Tibial nerve (tissue), 4 donors: ENCODE measurements at regions not wholly inside any gene's neighbourhood (a gene's known extent, or its start where the extent isn't known, plus 50 kb on each side); places are given as distances from the start of the nearest gene placed in this dataset.

Experiments used
- DNase-seq, 2 donors: peaks; one replicate each; pipeline ENCODE4 v3.0.0-alpha.2; 2019; ENCODE audit warnings: low spot score in 2 of 2
- H3K27ac ChIP-seq, 4 donors: fragments of 200-600 bp; sonication (generic) in 3 of 4; one replicate each; pipeline ENCODE4 v1.5.1; 2017 to 2019; ENCODE audit warnings: mild to moderate bottlenecking in 1 of 4
- H3K27me3 ChIP-seq, 2 donors: fragments of 200-600 bp; sonication (generic) in 1 of 2; one replicate each; pipeline versions ENCODE4 v1.5.1 to v1.6.0; 2017 to 2019
- H3K36me3 ChIP-seq, 3 donors: fragments of 200-600 bp; sonication (generic); one replicate each; pipeline ENCODE4 v1.5.1; 2018 to 2019
- H3K4me1 ChIP-seq, 4 donors: fragments of 200-600 bp; sonication (generic) in 3 of 4; one replicate each; pipeline ENCODE4 v1.5.1; 2017 to 2019
- H3K4me3 ChIP-seq, 4 donors: fragments of 200-600 bp; sonication (generic) in 3 of 4; one replicate each; pipeline ENCODE4 v1.5.1; 2017 to 2019; ENCODE audit warnings: mild to moderate bottlenecking in 1 of 4, moderate library complexity in 1 of 4
- H3K9me3 ChIP-seq, 4 donors: fragments of 200-600 bp; sonication (generic) in 3 of 4; one replicate each; pipeline ENCODE4 v1.5.1; 2017 to 2019
- EP300 ChIP-seq, 2 donors: sonication (generic); formaldehyde crosslinking; IDR thresholded peaks; one replicate each; pipeline ENCODE4 v1.6.1; 2017; ENCODE audit warnings: antibody characterized with exemption in 2 of 2, mild to moderate bottlenecking in 1 of 2
- POLR2A ChIP-seq, 2 donors: fragments of 450-650 bp; IDR thresholded peaks; one replicate each; pipeline ENCODE4 v1.6.1; 2017; ENCODE audit warnings: antibody characterized with exemption in 2 of 2, mild to moderate bottlenecking in 2 of 2, moderate library complexity in 2 of 2
- WGBS, 2 donors: methylation state at CpG; one replicate each; pipeline ENCODE4 v1.1.5; 2018; 5-methylcytosine and 5-hydroxymethylcytosine counted together
- TF ChIP-seq, protein P1 (sequence below), 5 experiments: fragments of 200-600 bp in 3 of 5; fragments of 450-650 bp in 2 of 5; sonication (generic) in 3 of 5; IDR thresholded peaks; one replicate each; pipeline ENCODE4 v1.5.1; 2016 to 2019; ENCODE audit warnings: antibody characterized with exemption in 5 of 5, mild to moderate bottlenecking in 3 of 5, moderate library complexity in 2 of 5

DNA sequence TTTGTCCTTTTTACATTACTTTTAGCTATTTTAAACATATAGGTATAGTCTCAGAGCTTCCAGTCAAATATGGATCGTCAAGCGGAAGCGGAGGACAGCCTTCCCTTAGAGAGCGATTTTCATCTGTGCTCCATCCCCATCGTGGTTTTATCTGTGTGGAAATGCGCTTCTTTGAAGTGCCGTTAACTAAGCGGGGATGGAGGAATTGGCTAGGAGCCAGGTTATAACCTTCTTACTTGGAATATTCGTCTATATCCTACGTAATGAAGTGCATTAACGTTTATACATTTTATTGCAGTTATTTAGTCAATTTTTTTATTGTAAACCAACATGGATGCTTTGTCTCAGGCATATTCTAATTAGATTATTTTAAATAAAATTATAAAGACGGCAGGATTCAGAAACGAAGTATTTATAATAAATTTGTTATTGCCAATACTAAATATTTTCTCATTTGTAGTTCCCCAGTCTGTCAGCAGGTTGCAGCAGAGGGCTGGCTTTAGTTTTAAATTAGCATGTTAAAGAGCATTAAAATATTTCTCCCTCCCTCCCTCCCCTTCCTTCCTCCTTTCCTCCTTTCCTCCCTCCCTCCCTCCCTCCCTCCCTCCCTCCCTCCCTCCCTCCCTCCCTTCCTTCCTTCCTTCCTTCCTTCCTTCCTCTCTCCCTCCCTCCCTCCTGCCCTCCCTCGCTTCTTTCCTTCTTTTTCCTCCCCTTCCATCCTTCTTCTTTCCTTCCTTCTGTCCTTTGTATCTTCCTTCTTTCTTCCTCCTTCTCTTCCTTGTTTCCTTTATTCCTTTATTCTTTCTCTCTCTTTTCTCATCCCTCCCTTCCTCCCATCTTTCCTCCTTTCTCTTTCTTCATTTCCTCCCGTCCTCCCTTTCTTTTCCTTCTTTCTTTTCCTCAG lies 80.6 kb upstream of the DOCK10 start:
- no peak for TF ChIP-seq EP300 (IDR thresholded peaks at IDR 0.05)
- TF ChIP-seq, protein P1, sequence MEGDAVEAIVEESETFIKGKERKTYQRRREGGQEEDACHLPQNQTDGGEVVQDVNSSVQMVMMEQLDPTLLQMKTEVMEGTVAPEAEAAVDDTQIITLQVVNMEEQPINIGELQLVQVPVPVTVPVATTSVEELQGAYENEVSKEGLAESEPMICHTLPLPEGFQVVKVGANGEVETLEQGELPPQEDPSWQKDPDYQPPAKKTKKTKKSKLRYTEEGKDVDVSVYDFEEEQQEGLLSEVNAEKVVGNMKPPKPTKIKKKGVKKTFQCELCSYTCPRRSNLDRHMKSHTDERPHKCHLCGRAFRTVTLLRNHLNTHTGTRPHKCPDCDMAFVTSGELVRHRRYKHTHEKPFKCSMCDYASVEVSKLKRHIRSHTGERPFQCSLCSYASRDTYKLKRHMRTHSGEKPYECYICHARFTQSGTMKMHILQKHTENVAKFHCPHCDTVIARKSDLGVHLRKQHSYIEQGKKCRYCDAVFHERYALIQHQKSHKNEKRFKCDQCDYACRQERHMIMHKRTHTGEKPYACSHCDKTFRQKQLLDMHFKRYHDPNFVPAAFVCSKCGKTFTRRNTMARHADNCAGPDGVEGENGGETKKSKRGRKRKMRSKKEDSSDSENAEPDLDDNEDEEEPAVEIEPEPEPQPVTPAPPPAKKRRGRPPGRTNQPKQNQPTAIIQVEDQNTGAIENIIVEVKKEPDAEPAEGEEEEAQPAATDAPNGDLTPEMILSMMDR (IDR thresholded peaks at IDR 0.05) = peak in 3 of 5 experiments; percentile 33 to 40 (median 37)
- no peak overlapping the region for H3K4me3 ChIP-seq
- H3K4me1 ChIP-seq = no peaks in the 10 kb centered on the region
- WGBS, 2 donors = 76 to 77% methylated on average over 15 of the region's 15 CpGs
- no peak overlapping the region for H3K27ac ChIP-seq
- H3K9me3 ChIP-seq = peaks cover 0 to 5% (median 0%) of the 10 kb centered on the region in 4 donors
- no peaks in the 10 kb centered on the region for H3K36me3 ChIP-seq
- DNase-seq = peak in 1 of 2 donors; percentile 28
- H3K27me3 ChIP-seq = no peaks in the 10 kb centered on the region

DNA sequence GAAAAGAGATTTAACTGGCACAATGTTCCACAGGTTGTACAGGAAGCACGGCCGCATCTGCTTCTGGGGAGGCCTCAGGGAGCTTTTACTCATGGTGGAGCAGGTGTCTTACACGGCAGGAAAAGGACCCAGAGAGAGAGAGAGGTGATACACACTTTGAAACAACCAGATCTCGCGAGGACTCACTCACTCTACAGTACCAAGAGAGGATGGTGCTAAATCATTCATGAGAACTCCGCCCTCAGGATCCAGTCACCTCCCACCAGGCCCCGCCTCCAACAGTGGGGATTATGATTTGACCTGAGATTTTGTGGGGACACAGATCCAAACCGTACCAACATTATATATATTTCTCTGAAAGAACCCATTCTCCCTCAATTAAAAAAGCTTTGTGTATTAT lies 79.7 kb upstream of the DOCK10 start:
- no peak for TF ChIP-seq EP300 (IDR thresholded peaks at IDR 0.05)
- no peak for TF ChIP-seq POLR2A (IDR thresholded peaks at IDR 0.05)
- TF ChIP-seq, protein P1 (IDR thresholded peaks at IDR 0.05) = no peak
- no peak overlapping the region for H3K27ac ChIP-seq
- H3K9me3 ChIP-seq = no peaks in the 10 kb centered on the region
- no peaks in the 10 kb centered on the region for H3K27me3 ChIP-seq
- H3K4me1 ChIP-seq = peaks cover 0 to 7% (median 0%) of the 10 kb centered on the region in 4 donors
- no peaks in the 10 kb centered on the region for H3K36me3 ChIP-seq
- DNase-seq = no peak
- WGBS, 2 donors = 87 to 91% methylated on average over 8 of the region's 8 CpGs
- no peak overlapping the region for H3K4me3 ChIP-seq

DNA sequence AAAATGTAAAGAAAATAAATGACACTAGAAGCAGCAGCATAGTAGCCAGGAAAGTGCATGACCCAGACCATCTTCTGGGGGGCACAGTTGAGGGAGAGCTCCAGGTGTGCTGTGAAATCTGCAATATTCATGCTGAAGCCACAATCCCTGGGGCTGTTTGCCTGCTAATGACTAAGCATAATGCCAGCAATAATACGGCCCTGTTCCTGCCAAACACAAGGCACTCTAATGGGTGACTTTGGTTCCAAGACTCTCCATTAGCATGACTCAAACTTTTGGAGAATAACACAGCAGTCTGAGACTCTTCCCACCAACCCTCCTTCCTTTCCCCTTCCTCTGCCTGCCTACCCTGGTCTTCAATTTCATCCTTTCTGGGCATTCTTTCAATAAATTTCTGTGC lies 77.9 kb upstream of the DOCK10 start:
- no peaks in the 10 kb centered on the region for H3K36me3 ChIP-seq
- no peaks in the 10 kb centered on the region for H3K9me3 ChIP-seq
- no peaks in the 10 kb centered on the region for H3K27me3 ChIP-seq
- TF ChIP-seq EP300 (IDR thresholded peaks at IDR 0.05) = no peak
- TF ChIP-seq, protein P1 (IDR thresholded peaks at IDR 0.05) = no peak
- TF ChIP-seq POLR2A (IDR thresholded peaks at IDR 0.05) = no peak
- no peak overlapping the region for H3K27ac ChIP-seq
- H3K4me1 ChIP-seq = peaks cover 0 to 7% (median 0%) of the 10 kb centered on the region in 4 donors
- DNase-seq = no peak
- WGBS, 2 donors = 48 to 53% methylated on average over 1 of the region's 1 CpG
- no peak overlapping the region for H3K4me3 ChIP-seq

DNA sequence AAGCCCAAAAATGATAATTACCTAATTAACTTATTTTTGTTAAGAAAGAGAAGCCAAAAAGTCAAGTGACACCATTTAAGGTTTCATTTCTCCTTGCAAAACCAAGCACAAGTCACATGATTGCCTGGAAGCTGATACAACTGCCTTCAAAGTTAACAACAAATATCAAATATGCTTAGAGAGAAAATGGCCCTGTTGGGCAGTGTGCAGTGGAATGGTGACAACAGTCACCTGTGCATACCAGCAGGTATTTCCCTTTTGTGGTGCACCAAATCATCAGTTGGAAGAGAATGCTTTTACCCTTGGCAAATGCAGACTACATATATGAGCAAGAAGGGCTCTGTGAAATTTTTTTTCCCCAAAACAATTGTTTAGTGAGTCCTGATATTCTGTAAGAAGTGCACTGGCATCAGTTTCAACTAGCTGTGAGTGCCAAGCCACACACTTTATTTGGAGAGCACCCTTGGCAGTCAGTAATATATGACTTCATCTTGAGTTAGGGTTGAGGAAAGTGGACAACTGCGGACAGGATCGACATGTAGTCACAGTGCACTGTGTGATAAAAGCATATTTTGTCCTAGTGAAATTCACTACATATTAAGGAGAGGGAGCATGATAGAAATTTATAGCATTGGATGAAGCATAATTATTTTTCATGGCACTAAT lies 74.9 kb upstream of the DOCK10 start:
- H3K27me3 ChIP-seq = no peaks in the 10 kb centered on the region
- WGBS, 2 donors = 57 to 69% methylated on average over 2 of the region's 2 CpGs
- H3K4me3 ChIP-seq = no peak overlapping the region
- peaks cover 0 to 25% (median 3%) of the 10 kb centered on the region in 4 donors for H3K4me1 ChIP-seq
- no peak for DNase-seq
- TF ChIP-seq, protein P1 (IDR thresholded peaks at IDR 0.05) = no peak
- no peak for TF ChIP-seq POLR2A (IDR thresholded peaks at IDR 0.05)
- TF ChIP-seq EP300 (IDR thresholded peaks at IDR 0.05) = no peak
- H3K9me3 ChIP-seq = no peaks in the 10 kb centered on the region
- H3K27ac ChIP-seq = no peak overlapping the region
- no peaks in the 10 kb centered on the region for H3K36me3 ChIP-seq

DNA sequence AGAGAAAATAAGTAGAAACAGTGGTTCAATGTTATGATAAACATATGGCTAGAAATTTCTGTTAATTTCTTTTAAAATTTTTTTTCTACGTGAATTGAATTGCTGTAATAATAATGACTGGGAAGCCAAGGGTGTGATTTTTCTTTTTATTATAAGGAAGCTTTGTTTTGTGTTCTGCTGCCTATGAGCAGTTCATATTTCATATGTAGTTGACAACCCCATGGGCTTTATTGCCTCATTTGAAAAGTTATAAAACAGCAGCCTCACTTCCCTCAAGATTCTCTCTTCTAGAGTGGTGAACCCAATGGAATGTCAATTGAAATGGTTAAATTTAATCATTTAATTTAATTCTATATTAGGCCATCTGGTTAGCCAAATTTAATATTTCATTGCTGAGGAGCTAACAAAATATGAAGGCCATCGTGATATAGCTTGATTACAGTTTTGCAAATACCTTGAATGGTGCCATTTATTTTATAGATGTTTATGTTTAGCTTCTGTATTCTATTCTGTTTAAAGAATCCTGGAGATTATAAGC lies 72.6 kb upstream of the DOCK10 start:
- H3K27ac ChIP-seq = no peak overlapping the region
- DNase-seq = no peak
- no peak overlapping the region for H3K4me3 ChIP-seq
- 63 to 68% methylated on average over 2 of the region's 2 CpGs for WGBS, 2 donors
- no peaks in the 10 kb centered on the region for H3K9me3 ChIP-seq
- TF ChIP-seq POLR2A (IDR thresholded peaks at IDR 0.05) = no peak
- no peak for TF ChIP-seq EP300 (IDR thresholded peaks at IDR 0.05)
- peaks cover 0 to 25% (median 3%) of the 10 kb centered on the region in 4 donors for H3K4me1 ChIP-seq
- H3K27me3 ChIP-seq = no peaks in the 10 kb centered on the region
- H3K36me3 ChIP-seq = no peaks in the 10 kb centered on the region
